H9 (cell line): ENCODE measurements at regions not wholly inside any gene's neighbourhood (a gene's known extent, or its start where the extent isn't known, plus 50 kb on each side); places are given as distances from the start of the nearest gene placed in this dataset.

Experiments
- DNase-seq: peaks from one replicate; pipeline ENCODE4 v3.0.0-alpha.2; 2017
- H2AFZ ChIP-seq: one replicate; pipeline ENCODE4 v1.6.1; 2013; ENCODE audit warnings: mild to moderate bottlenecking, low read length, control low read depth, moderate library complexity
- H2AK5ac ChIP-seq: 2 replicates; pipeline ENCODE4 v1.6.1; 2013; ENCODE audit warnings: low read length, control low read depth, mixed read lengths; ENCODE audit not compliant: insufficient read length
- H2BK120ac ChIP-seq: one replicate; pipeline ENCODE4 v1.6.1; 2013; ENCODE audit warnings: low read depth, mild to moderate bottlenecking, low read length, control low read depth, inconsistent platforms; ENCODE audit not compliant: poor library complexity, severe bottlenecking
- H2BK12ac ChIP-seq: 2 replicates; pipeline ENCODE4 v1.6.1; 2013; ENCODE audit warnings: low read length, control low read depth, mixed read lengths, low read depth; ENCODE audit not compliant: insufficient read length
- H2BK15ac ChIP-seq: 2 replicates; pipeline ENCODE4 v1.6.1; 2013; ENCODE audit warnings: low read depth, low read length, control low read depth
- H2BK20ac ChIP-seq: one replicate; pipeline ENCODE4 v1.6.1; 2013; ENCODE audit warnings: low read depth, mild to moderate bottlenecking, low read length, control low read depth, inconsistent platforms; ENCODE audit not compliant: poor library complexity, severe bottlenecking
- H2BK5ac ChIP-seq: 2 replicates; pipeline ENCODE4 v1.6.1; 2013; ENCODE audit warnings: low read length, control low read depth, mixed read lengths; ENCODE audit not compliant: insufficient read length
- H3K14ac ChIP-seq: 2 replicates; pipeline ENCODE4 v1.6.1; 2013; ENCODE audit warnings: low read length, control low read depth; ENCODE audit not compliant: insufficient read depth
- H3K18ac ChIP-seq: 2 replicates; pipeline ENCODE4 v1.6.1; 2013; ENCODE audit warnings: low read depth, mild to moderate bottlenecking, mixed read lengths, low read length, control low read depth; ENCODE audit not compliant: insufficient read length
- H3K23ac ChIP-seq: 2 replicates; pipeline ENCODE4 v1.6.1; 2013; ENCODE audit warnings: low read length, control low read depth, mixed read lengths, low read depth; ENCODE audit not compliant: insufficient read length
- H3K23me2 ChIP-seq: 2 replicates; pipeline ENCODE4 v1.6.1; 2013; ENCODE audit warnings: low read depth, mild to moderate bottlenecking, mixed read lengths, low read length, control low read depth; ENCODE audit not compliant: insufficient read length, poor library complexity, severe bottlenecking
- H3K27ac ChIP-seq: 2 replicates; pipeline ENCODE4 v1.5.1; 2013; ENCODE audit warnings: low read length, control low read depth, mixed read lengths, low read depth; ENCODE audit not compliant: insufficient read length
- H3K27me3 ChIP-seq: 2 replicates; pipeline ENCODE4 v1.6.1; 2013; ENCODE audit warnings: low read length, control low read depth, inconsistent platforms; ENCODE audit not compliant: insufficient read depth
- H3K4ac ChIP-seq: 2 replicates; pipeline ENCODE4 v1.6.1; 2013; ENCODE audit warnings: low read depth, mild to moderate bottlenecking, control low read depth, inconsistent platforms, low read length, moderate library complexity
- H3K4me1 ChIP-seq: 2 replicates; pipeline ENCODE4 v1.6.1; 2013; ENCODE audit warnings: low read length, control low read depth, inconsistent platforms; ENCODE audit not compliant: insufficient read depth
- H3K4me2 ChIP-seq: 2 replicates; pipeline ENCODE4 v1.6.1; 2013; ENCODE audit warnings: low read length, control low read depth, mixed read lengths; ENCODE audit not compliant: insufficient read length, insufficient read depth
- H3K56ac ChIP-seq: 2 replicates; pipeline ENCODE4 v1.6.1; 2013; ENCODE audit warnings: low read depth, mild to moderate bottlenecking, mixed read lengths, low read length, control low read depth; ENCODE audit not compliant: insufficient read length
- H3K79me1 ChIP-seq: 2 replicates; pipeline ENCODE4 v1.6.1; 2013; ENCODE audit warnings: low read depth, mild to moderate bottlenecking, moderate library complexity, low read length, control low read depth, inconsistent platforms; ENCODE audit not compliant: insufficient read depth, poor library complexity, severe bottlenecking
- H3K79me2 ChIP-seq: 2 replicates; pipeline ENCODE4 v1.6.1; 2013; ENCODE audit warnings: low read length, control low read depth, inconsistent platforms; ENCODE audit not compliant: insufficient read depth
- H3K9ac ChIP-seq: 2 replicates; pipeline ENCODE4 v1.6.1; 2013; ENCODE audit warnings: low read length, control low read depth, mixed read lengths; ENCODE audit not compliant: insufficient read length; ENCODE audit errors: extremely low read depth
- H3K9me3 ChIP-seq: one replicate; pipeline ENCODE4 v1.6.1; 2013; ENCODE audit warnings: low read depth, low read length, inconsistent platforms; ENCODE audit not compliant: control insufficient read depth
- H3T11ph ChIP-seq: one replicate; pipeline ENCODE4 v1.6.1; 2013; ENCODE audit warnings: mild to moderate bottlenecking, low read length, control low read depth, inconsistent platforms
- H4K20me1 ChIP-seq: one replicate; pipeline ENCODE4 v1.6.1; 2013; ENCODE audit not compliant: control insufficient read depth, insufficient read length, insufficient read depth
- H4K5ac ChIP-seq: 2 replicates; pipeline ENCODE4 v1.6.1; 2013; ENCODE audit warnings: low read depth, mild to moderate bottlenecking, mixed read lengths, low read length, control low read depth; ENCODE audit not compliant: insufficient read length
- H4K8ac ChIP-seq: replicated peaks from 2 replicates; pipeline ENCODE4 v1.6.1; 2013; ENCODE audit warnings: low read length, control low read depth, mixed read lengths, low read depth; ENCODE audit not compliant: insufficient read length
- H4K91ac ChIP-seq: 2 replicates; pipeline ENCODE4 v1.6.1; 2013; ENCODE audit warnings: low read depth, mild to moderate bottlenecking, moderate library complexity, mixed read lengths, low read length, control low read depth; ENCODE audit not compliant: insufficient read length
- H3K27ac Mint-ChIP-seq, 3 experiments: 2 replicates in 2 of 3; 3 replicates in 1 of 3; pipeline ENCODE4 v1.8.0; 2020 to 2021; ENCODE audit warnings: mixed read lengths in 3 of 3, mild to moderate bottlenecking in 1 of 3, moderate library complexity in 1 of 3
- H3K27me3 Mint-ChIP-seq: 2 replicates; pipeline ENCODE4 v1.8.0; 2021; ENCODE audit warnings: low read depth, mild to moderate bottlenecking, moderate library complexity, mixed read lengths
- H3K36me3 Mint-ChIP-seq, 3 experiments: 2 replicates in 2 of 3; 3 replicates in 1 of 3; pipeline ENCODE4 v1.8.0; 2020 to 2021; ENCODE audit warnings: low read depth in 3 of 3, mixed read lengths in 3 of 3; ENCODE audit not compliant: insufficient read depth in 1 of 3
- H3K4me1 Mint-ChIP-seq, 2 experiments: 2 replicates each; pipeline ENCODE4 v1.8.0; 2020; ENCODE audit warnings: mixed read lengths in 2 of 2
- H3K4me3 Mint-ChIP-seq, 2 experiments: 2 replicates in 1 of 2; 3 replicates in 1 of 2; pipeline ENCODE4 v1.8.0; 2020 to 2021; ENCODE audit warnings: mild to moderate bottlenecking in 2 of 2, mixed read lengths in 2 of 2, moderate library complexity in 1 of 2
- H3K9me3 Mint-ChIP-seq, 2 experiments: 2 replicates in 1 of 2; 3 replicates in 1 of 2; pipeline ENCODE4 v1.8.0; 2020; ENCODE audit warnings: mild to moderate bottlenecking in 2 of 2, mixed read lengths in 2 of 2, moderate library complexity in 1 of 2
- TF ChIP-seq, protein P1 (sequence below): fragments of 200-600 bp; sonication (generic); conservative IDR thresholded peaks from 3 replicates; pipeline ENCODE4 v1.8.0; 2021; ENCODE audit warnings: antibody characterized with exemption, mild to moderate bottlenecking

DNA sequence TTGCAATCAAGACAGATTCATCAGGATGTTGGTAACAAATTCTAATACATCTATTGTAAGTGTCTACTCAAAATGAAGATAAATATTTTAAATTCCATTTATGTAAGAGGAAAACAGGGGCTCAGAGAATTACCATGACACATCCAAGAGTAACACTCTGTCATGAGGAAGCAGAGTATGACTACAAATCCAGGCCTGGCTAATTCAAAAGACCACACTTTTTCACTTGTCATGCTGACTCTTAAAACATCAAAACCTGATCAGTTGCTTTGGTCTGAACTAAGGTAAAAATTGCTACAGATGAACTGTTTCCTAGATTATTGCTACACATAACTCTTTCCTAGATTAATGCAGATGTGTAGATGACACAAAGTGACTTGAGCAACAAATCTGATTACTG, 880.6 kb downstream of the TSN start:
- Histone ChIP-seq H4K20me1 (no peaks in the 10 kb centered on the region), H3K23ac (no peak overlapping the region), H4K5ac (no peak overlapping the region), H2AFZ (no peak overlapping the region), H3T11ph (no peak overlapping the region), H3K9ac (no peak overlapping the region), H2BK12ac (no peak overlapping the region), H3K4me2 (no peak overlapping the region), H3K18ac (no peak overlapping the region), H3K79me1 (no peaks in the 10 kb centered on the region), H3K4me1 (no peaks in the 10 kb centered on the region), H4K91ac (no peak overlapping the region), H4K8ac (no peak overlapping the region), H3K4ac (no peak overlapping the region), H3K14ac (no peak overlapping the region), H3K9me3 (no peaks in the 10 kb centered on the region), H3K27me3 (no peaks in the 10 kb centered on the region), H2BK15ac (no peak overlapping the region), H3K27ac (no peak overlapping the region), H3K23me2 (no peaks in the 10 kb centered on the region), H2BK5ac (no peak overlapping the region), H2BK20ac (no peak overlapping the region), H3K79me2 (no peaks in the 10 kb centered on the region), H2BK120ac (no peak overlapping the region), H3K56ac (no peak overlapping the region), H2AK5ac (no peak overlapping the region)
- DNase-seq = no peak
- no peak overlapping the region for H3K4me3 Mint-ChIP-seq
- H3K4me1 Mint-ChIP-seq = peaks cover 0 to 2% of the 10 kb centered on the region in 2 experiments; a peak in 1 of 4 replicates
- H3K36me3 Mint-ChIP-seq = no peaks in the 10 kb centered on the region; a peak in 1 of 7 replicates
- TF ChIP-seq, protein P1, sequence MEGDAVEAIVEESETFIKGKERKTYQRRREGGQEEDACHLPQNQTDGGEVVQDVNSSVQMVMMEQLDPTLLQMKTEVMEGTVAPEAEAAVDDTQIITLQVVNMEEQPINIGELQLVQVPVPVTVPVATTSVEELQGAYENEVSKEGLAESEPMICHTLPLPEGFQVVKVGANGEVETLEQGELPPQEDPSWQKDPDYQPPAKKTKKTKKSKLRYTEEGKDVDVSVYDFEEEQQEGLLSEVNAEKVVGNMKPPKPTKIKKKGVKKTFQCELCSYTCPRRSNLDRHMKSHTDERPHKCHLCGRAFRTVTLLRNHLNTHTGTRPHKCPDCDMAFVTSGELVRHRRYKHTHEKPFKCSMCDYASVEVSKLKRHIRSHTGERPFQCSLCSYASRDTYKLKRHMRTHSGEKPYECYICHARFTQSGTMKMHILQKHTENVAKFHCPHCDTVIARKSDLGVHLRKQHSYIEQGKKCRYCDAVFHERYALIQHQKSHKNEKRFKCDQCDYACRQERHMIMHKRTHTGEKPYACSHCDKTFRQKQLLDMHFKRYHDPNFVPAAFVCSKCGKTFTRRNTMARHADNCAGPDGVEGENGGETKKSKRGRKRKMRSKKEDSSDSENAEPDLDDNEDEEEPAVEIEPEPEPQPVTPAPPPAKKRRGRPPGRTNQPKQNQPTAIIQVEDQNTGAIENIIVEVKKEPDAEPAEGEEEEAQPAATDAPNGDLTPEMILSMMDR = no peak
- no peaks in the 10 kb centered on the region for H3K9me3 Mint-ChIP-seq
- H3K27ac Mint-ChIP-seq = no peak overlapping the region
- no peaks in the 10 kb centered on the region for H3K27me3 Mint-ChIP-seq
